HCT116 (cell line): ENCODE measurements at regions not wholly inside any gene's neighbourhood (a gene's known extent, or its start where the extent isn't known, plus 50 kb on each side); places are given as distances from the start of the nearest gene placed in this dataset.

Experiments used
- ATAC-seq: fragments of 200-7000 bp; cut with Tn5 transposase; 2 replicates; pipeline ENCODE4 v1.9.1; 2020; ENCODE audit warnings: mild to moderate bottlenecking, moderate library complexity
- BruUV-seq: library from RNA; stranded (reverse); fragments of 400-500 nt; replicated peaks from 2 replicates; lab custom pipeline; 2021; lab: Mats Ljungman, UMichigan
- CTCF ChIA-PET: fragments of 300-600 bp; sonication (Branson Sonifier 250); formaldehyde crosslinking; loops from one replicate; lab custom pipeline; 2021; ENCODE audit warnings: antibody characterized with exemption; lab: Charles Lee
- POLR2A ChIA-PET: fragments of 300-600, 350-600 bp; sonication (Branson Sonifier 250); formaldehyde crosslinking; loops from one replicate; lab custom pipeline; 2021; ENCODE audit warnings: antibody characterized with exemption; lab: Charles Lee
- RAD21 ChIA-PET, 2 experiments: fragments of 300-600 bp; sonication (Branson Sonifier 250); formaldehyde crosslinking; loops; one replicate each; lab custom pipeline; 2023; ENCODE audit warnings: low total read pairs in 2 of 2; ENCODE audit not compliant: uncharacterized antibody in 2 of 2, unreplicated experiment in 2 of 2, low non-redundant PET in 1 of 2; lab: Charles Lee
- DNase-seq: peaks from one replicate; pipeline ENCODE4 v3.0.0-alpha.2; 2010; ENCODE audit warnings: low read depth, low spot score
- H2AFZ ChIP-seq: fragments of 200-600 bp; shearing (Covaris generic), sonication (generic); 2 replicates; pipeline ENCODE4 v1.6.1; 2017; ENCODE audit warnings: low read depth, mixed run types, mixed read lengths, antibody characterized with exemption, low read length; ENCODE audit not compliant: poor library complexity, severe bottlenecking
- H3K27ac ChIP-seq: 2 replicates; pipeline ENCODE4 v1.5.1; 2012; ENCODE audit warnings: low read depth, low read length
- H3K27me3 ChIP-seq: fragments of 200-600 bp; sonication (generic); 2 replicates; pipeline ENCODE4 v1.6.1; 2016; ENCODE audit warnings: mixed run types, low read length, mixed read lengths; ENCODE audit not compliant: insufficient read depth
- H3K36me3 ChIP-seq, 2 experiments: fragments of 200-500 bp in 1 of 2; fragments of 200-600 bp in 1 of 2; sonication (Bioruptor generic) in 1 of 2; sonication (generic) in 1 of 2; 2 replicates each; pipeline versions ENCODE4 v1.5.1 to v1.6.1; 2014 to 2016; ENCODE audit warnings: low read length in 2 of 2, inconsistent platforms in 1 of 2, mixed read lengths in 1 of 2, mixed run types in 1 of 2; ENCODE audit not compliant: insufficient read depth in 2 of 2, control insufficient read depth in 1 of 2
- H3K4me1 ChIP-seq, 2 experiments: fragments of 200-600 bp in 1 of 2; sonication (generic) in 1 of 2; 2 replicates each; pipeline versions ENCODE4 v1.5.1 to v1.6.1; 2012 to 2017; ENCODE audit warnings: low read length in 2 of 2, inconsistent platforms in 1 of 2, mild to moderate bottlenecking in 1 of 2, mixed read lengths in 1 of 2, mixed run types in 1 of 2, moderate library complexity in 1 of 2; ENCODE audit not compliant: insufficient read depth in 2 of 2, control insufficient read depth in 1 of 2
- H3K4me2 ChIP-seq: fragments of 200-600 bp; sonication (generic); 2 replicates; pipeline ENCODE4 v1.6.1; 2017; ENCODE audit warnings: mixed run types, low read length, mixed read lengths
- H3K4me3 ChIP-seq, 2 experiments: fragments of 200-600 bp in 1 of 2; sonication (generic) in 1 of 2; replicated peaks in 1 of 2; 2 replicates each; pipeline ENCODE4 v1.5.1; 2011 to 2016; ENCODE audit warnings: low read length in 2 of 2, control low read depth in 1 of 2, low read depth in 1 of 2, mild to moderate bottlenecking in 1 of 2, mixed read lengths in 1 of 2, mixed run types in 1 of 2
- H3K79me2 ChIP-seq: fragments of 200-600 bp; sonication (generic); 2 replicates; pipeline ENCODE4 v1.6.1; 2017; ENCODE audit warnings: mild to moderate bottlenecking, mixed run types, low read length, moderate library complexity, mixed read lengths; ENCODE audit not compliant: insufficient read depth
- H3K9ac ChIP-seq: fragments of 200-600 bp; sonication (generic); 2 replicates; pipeline ENCODE4 v1.6.1; 2016; ENCODE audit warnings: low read length, mixed read lengths
- H3K9me2 ChIP-seq: fragments of 200-600 bp; sonication (generic), shearing (Covaris generic); 2 replicates; pipeline ENCODE4 v1.6.1; 2017; ENCODE audit warnings: mixed run types, mild to moderate bottlenecking, moderate library complexity; ENCODE audit not compliant: insufficient read depth
- H3K9me3 ChIP-seq, 2 experiments: fragments of 200-500 bp in 1 of 2; fragments of 200-600 bp in 1 of 2; sonication (Bioruptor generic) in 1 of 2; sonication (generic) in 1 of 2; 2 replicates each; pipeline ENCODE4 v1.6.1; 2014 to 2017; ENCODE audit warnings: low read length in 2 of 2, mixed read lengths in 2 of 2, inconsistent platforms in 1 of 2, low read depth in 1 of 2, mild to moderate bottlenecking in 1 of 2, mixed run types in 1 of 2, moderate library complexity in 1 of 2; ENCODE audit not compliant: control insufficient read depth in 1 of 2, insufficient read depth in 1 of 2
- H4K20me1 ChIP-seq: fragments of 200-600 bp; sonication (generic), shearing (Covaris generic); 2 replicates; pipeline ENCODE4 v1.6.1; 2017; ENCODE audit warnings: mixed run types, mild to moderate bottlenecking, moderate library complexity; ENCODE audit not compliant: insufficient read depth
- CBX3 ChIP-seq: IDR thresholded peaks from 2 replicates; pipeline ENCODE4 v1.6.1; 2012; ENCODE audit warnings: low read depth
- CTCF ChIP-seq, 3 experiments: fragments of 200-600 bp in 1 of 3; sonication (generic) in 1 of 3; IDR thresholded peaks in 2 of 3; conservative IDR thresholded peaks in 1 of 3; 2 replicates each; pipeline ENCODE4 v1.5.1; 2012 to 2017; ENCODE audit warnings: low read depth in 2 of 3, low read length in 2 of 3, antibody characterized with exemption in 1 of 3, borderline replicate concordance in 1 of 3, control low read depth in 1 of 3, mild to moderate bottlenecking in 1 of 3, mixed read lengths in 1 of 3, mixed run types in 1 of 3, moderate library complexity in 1 of 3; ENCODE audit not compliant: insufficient read depth in 1 of 3
- EGR1 ChIP-seq: IDR thresholded peaks from 2 replicates; pipeline ENCODE4 v1.6.1; 2012; ENCODE audit warnings: low read depth
- EZH2phosphoT487 ChIP-seq: fragments of 200-600 bp; IDR thresholded peaks from 2 replicates; pipeline ENCODE4 v1.6.1; 2018; ENCODE audit warnings: antibody characterized with exemption, borderline replicate concordance
- JUND ChIP-seq: IDR thresholded peaks from 2 replicates; pipeline ENCODE4 v1.6.1; 2012
- MAX ChIP-seq: IDR thresholded peaks from 2 replicates; pipeline ENCODE4 v1.6.1; 2012
- POLR2A ChIP-seq: IDR thresholded peaks from 2 replicates; pipeline ENCODE4 v1.7.0; 2011; ENCODE audit warnings: borderline replicate concordance; ENCODE audit not compliant: insufficient read depth, insufficient read length; ENCODE audit errors: extremely low read depth
- RAD21 ChIP-seq: IDR thresholded peaks from 2 replicates; pipeline ENCODE4 v1.6.1; 2012; ENCODE audit warnings: low read depth, mild to moderate bottlenecking
- SP1 ChIP-seq: IDR thresholded peaks from 2 replicates; pipeline ENCODE4 v1.6.1; 2012; ENCODE audit warnings: low read depth
- SRF ChIP-seq: IDR thresholded peaks from 2 replicates; pipeline ENCODE4 v1.6.1; 2012; ENCODE audit warnings: low read depth
- TCF7L2 ChIP-seq: IDR thresholded peaks from 2 replicates; pipeline ENCODE4 v1.7.0; 2011; ENCODE audit warnings: borderline replicate concordance, inconsistent platforms; ENCODE audit not compliant: insufficient read depth, insufficient read length; ENCODE audit errors: extremely low read depth
- intact Hi-C: fragments of 100-400 bp; cut with micrococcal nuclease; formaldehyde crosslinking; loops from 2 replicates; pipeline ENCODE4 v1.10.0; 2022
- TF ChIP-seq, protein P1 (sequence below): IDR thresholded peaks from 2 replicates; pipeline ENCODE4 v1.6.1; 2012

DNA sequence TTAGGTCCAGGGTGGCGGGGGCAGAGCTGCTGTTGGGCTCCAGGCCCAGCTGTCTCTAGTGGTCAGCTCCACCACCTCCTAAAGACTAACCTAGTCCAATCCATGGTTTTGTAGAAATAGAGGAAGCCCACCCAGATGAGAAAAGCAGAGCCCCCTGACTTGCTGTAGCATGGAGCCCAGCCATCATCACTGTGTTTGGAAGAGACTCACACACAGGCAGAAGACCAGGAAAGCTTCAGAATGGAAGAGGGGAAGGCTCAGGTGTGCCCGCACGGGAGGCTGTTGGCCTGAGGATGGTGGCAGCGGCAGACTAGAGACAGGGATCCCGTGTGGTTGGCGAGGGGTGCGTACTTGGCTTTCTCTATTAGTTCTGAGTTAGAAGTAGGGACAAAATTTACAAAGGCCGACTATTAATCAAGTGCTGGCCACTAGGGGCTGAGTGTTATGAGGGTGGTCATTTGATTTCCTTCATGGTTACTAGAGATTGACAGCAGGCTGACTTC is 193.2 kb upstream of the SOX1 start:
- no peak overlapping the region for H3K9ac ChIP-seq
- ChIA-PET CTCF (no interaction called here), POLR2A (no interaction called here)
- H2AFZ ChIP-seq: no peak overlapping the region
- no peaks in the 10 kb centered on the region for H3K9me2 ChIP-seq
- no peaks in the 10 kb centered on the region for H4K20me1 ChIP-seq
- H3K4me1 ChIP-seq: no peaks in the 10 kb centered on the region
- H3K4me2 ChIP-seq: no peak overlapping the region
- no peaks in the 10 kb centered on the region for H3K36me3 ChIP-seq
- H3K4me3 ChIP-seq: no peak overlapping the region
- intact Hi-C loops: no loop called here
- peaks cover 48% of the 10 kb centered on the region for H3K27me3 ChIP-seq
- BruUV-seq: no TSS peak
- no peaks in the 10 kb centered on the region for H3K9me3 ChIP-seq
- no peak overlapping the region for H3K27ac ChIP-seq
- no peak for TF ChIP-seq SRF
- no peak for TF ChIP-seq CTCF (IDR thresholded peaks at IDR 0.05 in 2 of 3, conservative IDR thresholded peaks at IDR 0.05 in 1 of 3; ENCODE audit: borderline replicate concordance in 1 of 3, insufficient read depth in 1 of 3, low read depth in 2 of 3, low read length in 2 of 3)
- TF ChIP-seq SP1: no peak
- TF ChIP-seq EGR1: no peak
- TF ChIP-seq POLR2A: no peak
- TF ChIP-seq JUND: no peak
- TF ChIP-seq, protein P1, sequence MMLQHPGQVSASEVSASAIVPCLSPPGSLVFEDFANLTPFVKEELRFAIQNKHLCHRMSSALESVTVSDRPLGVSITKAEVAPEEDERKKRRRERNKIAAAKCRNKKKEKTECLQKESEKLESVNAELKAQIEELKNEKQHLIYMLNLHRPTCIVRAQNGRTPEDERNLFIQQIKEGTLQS: no peak
- TF ChIP-seq TCF7L2: no peak
- TF ChIP-seq CBX3: no peak
- TF ChIP-seq, all 23 proteins: peak for 0
- no peak for ATAC-seq
- RAD21 ChIA-PET: no interaction called here
- no peaks in the 10 kb centered on the region for H3K79me2 ChIP-seq
- DNase-seq: no peak

- no TSS peak for BruUV-seq
- no peak for TF ChIP-seq RAD21
- no peak for TF ChIP-seq EZH2phosphoT487
- no peak for TF ChIP-seq MAX
- ChIA-PET POLR2A (no interaction called here), CTCF (no interaction called here), RAD21 (no interaction called here)
- ATAC-seq (no peak), DNase-seq (no peak)
- Histone ChIP-seq H3K27ac (no peak overlapping the region), H3K9me3 (no peaks in the 10 kb centered on the region), H3K27me3 (peaks cover 52% of the 10 kb centered on the region), H2AFZ (no peak overlapping the region), H3K36me3 (no peaks in the 10 kb centered on the region), H3K4me1 (no peaks in the 10 kb centered on the region), H3K9me2 (no peaks in the 10 kb centered on the region), H3K4me3 (no peak overlapping the region), H3K9ac (no peak overlapping the region), H3K79me2 (no peaks in the 10 kb centered on the region), H4K20me1 (no peaks in the 10 kb centered on the region), H3K4me2 (no peak overlapping the region)
- intact Hi-C loops: no loop called here
Observed at GRCh38 chr13:111874981-111875380, 192.0 kb upstream of the SOX1 start.
